ENCODE measurements at regions not wholly inside any gene's neighbourhood (a gene's known extent, or its start where the extent isn't known, plus 50 kb on each side); places are given as distances from the start of the nearest gene placed in this dataset.

- TF ChIP-seq RELB (IDR thresholded peaks at IDR 0.05; ENCODE audit: low read depth) (peak; percentile 78), SMC3 (IDR thresholded peaks at IDR 0.05; ENCODE audit: borderline replicate concordance, low read length) (no peak), POU2F2 (IDR thresholded peaks at IDR 0.05; ENCODE audit: borderline replicate concordance, low read depth, low read length) (0 out of 3 replicates have a peak, but pooled peaks have one; percentile 23), ASH2L (IDR thresholded peaks at IDR 0.05; ENCODE audit: borderline replicate concordance, low read depth) (no peak), MTA3 (IDR thresholded peaks at IDR 0.05; ENCODE audit: borderline replicate concordance, low read length) (no peak), POLR2AphosphoS2 (IDR thresholded peaks at IDR 0.05; ENCODE audit: low read depth, low read length) (no peak), DPF2 (IDR thresholded peaks at IDR 0.05) (peak; percentile 92), SPI1 (IDR thresholded peaks at IDR 0.05; ENCODE audit: borderline replicate concordance, insufficient read depth, low read depth, low read length) (peak; percentile 99), POLR2A (IDR thresholded peaks at IDR 0.05; ENCODE audit: low read depth, low read length) (no peak), MEF2A (IDR thresholded peaks at IDR 0.05; ENCODE audit: insufficient read depth, low read depth, low read length) (peak; percentile 91), ATF7 (IDR thresholded peaks at IDR 0.05; ENCODE audit: low read depth) (peak; percentile 72), CBX3 (IDR thresholded peaks at IDR 0.05; ENCODE audit: borderline replicate concordance, low read depth) (no peak), EED (IDR thresholded peaks at IDR 0.05; ENCODE audit: low read depth) (peak; percentile 86), SIX5 (IDR thresholded peaks at IDR 0.05; ENCODE audit: low read depth, low read length, severe bottlenecking) (no peak), ZSCAN29 (IDR thresholded peaks at IDR 0.05) (0 out of 2 replicates have a peak, but pooled peaks have one; percentile 30), SUZ12 (IDR thresholded peaks at IDR 0.05; ENCODE audit: unreplicated experiment) (no peak), ZBTB4 (CRISPR knock-in tag; IDR thresholded peaks at IDR 0.05) (no peak), MLLT1 (IDR thresholded peaks at IDR 0.05) (peak; percentile 56), USF1 (IDR thresholded peaks at IDR 0.05; ENCODE audit: borderline replicate concordance, extremely low read length, insufficient read depth, low read depth, low read length) (no peak), ZNF24 (IDR thresholded peaks at IDR 0.05) (0 out of 2 replicates have a peak, but pooled peaks have one; percentile 14), EP300 (IDR thresholded peaks at IDR 0.05; ENCODE audit: borderline replicate concordance in 1 of 2, control insufficient read depth in 1 of 2, low read depth in 2 of 2, low read length in 2 of 2) (peak; percentile 59 to 87; a peak in 3 of 4 replicates), PML (IDR thresholded peaks at IDR 0.05; ENCODE audit: low read length) (no peak), CBX5 (IDR thresholded peaks at IDR 0.05; ENCODE audit: low read depth) (no peak), MYC (IDR thresholded peaks at IDR 0.05; ENCODE audit: insufficient read depth, insufficient read length, insufficient replicate concordance, low read length, severe bottlenecking) (no peak)
Observed at GRCh38 chr3:43907508-43907858, 216.7 kb downstream of the ABHD5 start (continued).
